ENCODE measurements at regions not wholly inside any gene's neighbourhood (a gene's known extent, or its start where the extent isn't known, plus 50 kb on each side); places are given as distances from the start of the nearest gene placed in this dataset.

DNA sequence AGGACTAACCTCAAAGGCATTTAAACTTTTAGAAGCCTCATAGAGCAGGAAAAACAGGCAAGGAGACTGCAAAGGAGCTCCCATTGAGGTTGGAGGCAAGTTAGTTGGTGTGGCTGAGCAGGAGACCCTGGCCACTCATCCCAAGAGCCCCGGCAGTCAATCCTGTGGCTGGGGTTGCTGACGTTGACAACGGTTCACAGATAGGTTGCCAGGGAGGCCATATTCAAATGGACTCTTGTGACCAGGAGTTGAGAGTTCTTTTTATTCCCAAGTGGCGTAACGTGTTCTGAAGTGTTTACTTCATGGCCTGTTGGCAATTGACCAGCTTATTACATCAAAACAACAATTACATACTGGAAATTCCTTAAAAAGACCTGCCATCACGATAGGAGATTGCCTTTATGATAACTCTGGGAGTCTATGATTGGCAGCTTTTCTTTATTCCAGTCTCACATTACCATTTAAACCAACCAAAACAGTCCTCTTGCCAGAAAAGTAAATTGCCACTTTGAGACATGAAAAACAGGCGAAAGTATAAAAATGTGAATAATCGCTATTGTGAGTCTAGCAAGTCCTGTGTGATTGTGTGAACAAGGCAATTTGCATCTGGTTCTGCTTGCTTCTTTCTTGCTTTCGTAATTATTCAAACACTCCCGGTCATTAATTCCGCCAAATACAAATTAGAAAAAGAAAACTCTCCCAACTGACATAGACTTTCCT is 394.9 kb downstream of the MED10 start:
- DNase-seq, result no peak

DNA sequence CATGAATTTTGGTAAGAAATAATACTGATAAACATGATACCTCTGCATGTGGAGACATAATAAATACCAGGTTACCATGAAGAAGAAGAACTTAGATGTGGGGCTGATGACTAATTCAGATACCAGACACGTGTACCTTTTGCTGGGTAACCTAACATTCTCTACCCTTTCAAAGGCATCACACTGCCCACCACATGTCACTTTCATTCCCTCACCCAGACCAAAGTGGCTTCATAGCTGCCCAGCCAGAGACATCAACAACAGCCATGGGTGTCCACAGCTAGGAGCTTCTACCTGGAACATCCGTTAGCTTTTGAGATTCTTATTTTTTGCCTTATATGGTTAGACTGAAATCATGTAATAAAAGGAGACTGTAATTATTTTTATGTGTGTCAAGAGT is 396.8 kb downstream of the MED10 start:
- no peak for DNase-seq

DNA sequence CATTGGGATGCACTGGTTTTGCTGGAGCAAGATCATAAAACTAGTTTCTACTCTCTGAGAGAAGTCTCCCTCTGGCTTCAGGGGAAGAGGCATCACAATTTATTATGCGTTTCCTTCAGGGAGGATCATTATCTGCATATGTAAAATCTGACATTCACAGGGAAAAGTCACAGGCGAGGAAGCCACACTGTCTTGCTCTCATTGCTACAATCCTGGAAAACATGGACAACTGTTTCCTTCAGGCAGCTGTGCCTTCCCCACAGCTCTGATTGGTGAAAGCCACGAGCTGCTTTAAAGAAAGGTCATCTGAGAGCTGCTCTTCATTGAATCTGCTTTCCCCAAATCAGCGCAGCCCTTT is 397.8 kb downstream of the MED10 start:
- DNase-seq, result no peak

DNA sequence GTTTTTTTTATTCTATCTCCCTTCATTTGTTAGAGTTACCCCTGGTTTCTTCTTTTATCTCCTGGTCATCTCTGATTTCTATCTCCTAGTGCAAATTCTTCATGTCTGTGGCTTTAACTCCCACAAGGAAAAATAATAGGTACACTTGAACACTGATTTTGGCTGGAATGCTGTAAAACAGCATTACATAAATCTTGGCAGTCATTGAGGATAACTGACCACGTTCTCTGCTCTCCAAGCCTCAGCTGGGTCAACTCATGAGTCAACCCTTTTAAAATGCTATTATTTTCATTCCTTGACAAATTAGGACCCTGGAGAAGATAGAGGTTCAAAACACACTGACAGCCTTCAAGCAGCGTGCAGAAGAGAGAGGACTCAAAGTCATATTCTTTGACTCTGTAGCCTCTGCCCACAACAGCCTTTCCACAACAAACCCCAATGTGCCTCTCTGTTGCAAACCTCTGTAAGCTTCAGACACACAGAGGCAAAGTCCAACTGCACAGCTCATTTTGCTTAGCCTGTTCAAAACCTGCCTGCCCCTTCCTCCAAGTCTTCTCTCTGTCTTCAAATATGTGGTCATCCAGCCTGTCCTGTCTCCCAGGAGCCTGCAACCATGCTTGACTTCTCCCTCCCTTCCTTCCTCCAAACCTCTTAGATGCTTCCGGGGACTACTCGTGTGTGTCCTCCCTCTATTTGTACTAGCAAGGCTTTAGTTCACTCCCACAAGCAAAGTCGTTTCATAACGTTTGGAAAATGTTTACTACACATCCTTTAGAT is 398.4 kb downstream of the MED10 start:
- DNase-seq, result no peak

DNA sequence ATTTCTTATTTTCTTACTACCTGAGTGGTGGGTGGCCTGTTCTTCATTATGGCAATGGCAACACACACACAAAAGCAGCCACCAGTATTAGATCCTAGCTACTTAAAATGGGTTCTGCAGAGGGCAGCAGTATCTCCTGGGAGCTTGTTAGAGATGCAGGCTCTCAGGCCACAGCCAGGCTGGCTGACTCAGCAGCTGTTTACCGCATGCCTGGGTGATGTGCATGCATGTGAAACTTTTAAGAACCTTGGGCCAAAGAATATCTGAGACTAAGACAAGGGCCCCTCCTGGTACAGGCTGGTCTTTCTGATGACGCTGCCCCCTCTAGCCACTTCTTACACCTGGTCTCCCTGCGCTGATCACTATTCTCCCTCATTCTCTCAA is 399.0 kb downstream of the MED10 start:
- no peak for DNase-seq

DNA sequence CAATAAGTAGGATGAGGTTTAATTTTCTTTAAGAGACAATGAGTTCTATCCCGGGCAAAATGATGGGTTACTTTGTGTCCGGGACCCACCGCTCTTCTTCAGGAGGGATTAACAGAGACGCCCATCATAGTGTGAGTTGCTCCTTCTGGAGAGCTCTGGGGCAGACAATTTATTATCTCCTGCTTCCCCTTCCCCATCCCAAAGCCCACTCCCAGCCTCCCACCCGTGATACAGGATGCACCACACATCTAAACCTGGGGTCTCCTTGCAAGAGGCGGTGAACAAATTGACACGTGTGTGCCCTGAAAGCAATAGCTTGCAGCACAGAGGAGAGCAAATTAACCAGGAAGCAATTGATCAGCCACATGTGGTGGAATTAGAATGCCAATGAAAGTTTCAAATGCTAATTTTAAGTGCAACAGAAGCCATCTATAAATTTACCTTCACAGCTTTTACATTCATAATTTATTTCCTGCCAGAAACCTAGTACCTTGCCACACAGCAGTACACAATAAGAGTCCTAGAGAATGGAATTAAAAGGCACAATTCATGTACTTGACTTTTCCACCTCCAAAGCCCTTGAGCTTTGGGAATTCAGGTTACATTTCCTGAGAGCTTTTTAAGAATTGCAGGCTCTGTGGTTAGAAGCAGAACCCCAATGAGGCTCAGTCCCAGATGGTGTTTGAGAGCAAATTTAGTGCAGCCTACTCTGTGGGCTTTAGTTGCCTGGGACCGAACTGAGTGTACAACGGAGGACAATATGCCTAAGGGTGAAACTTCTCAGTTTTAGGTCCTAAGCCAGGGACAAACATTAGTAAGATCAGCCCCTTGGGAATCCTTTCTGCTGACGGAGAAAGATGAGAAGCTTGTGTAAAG is 399.6 kb downstream of the MED10 start:
- DNase-seq, result no peak

DNA sequence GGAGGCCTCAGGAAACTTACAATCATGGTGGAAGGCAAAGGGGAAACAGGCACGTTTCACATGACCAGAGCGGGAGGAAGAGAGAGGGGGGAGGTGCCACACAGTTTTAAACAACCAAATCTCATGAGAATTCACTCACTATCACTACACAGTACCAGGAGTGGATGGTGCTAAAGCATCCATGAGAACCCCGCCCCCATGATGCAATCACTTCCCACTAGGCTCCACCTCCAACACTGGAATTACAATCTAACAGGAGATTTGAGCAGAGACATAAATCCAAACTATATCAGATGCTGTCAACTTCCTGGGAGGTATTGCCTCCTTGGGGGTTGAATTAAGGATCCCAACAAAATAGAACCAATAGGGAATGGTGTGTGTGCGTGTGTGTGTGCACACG is 407.1 kb downstream of the MED10 start:
- DNase-seq, result no peak

DNA sequence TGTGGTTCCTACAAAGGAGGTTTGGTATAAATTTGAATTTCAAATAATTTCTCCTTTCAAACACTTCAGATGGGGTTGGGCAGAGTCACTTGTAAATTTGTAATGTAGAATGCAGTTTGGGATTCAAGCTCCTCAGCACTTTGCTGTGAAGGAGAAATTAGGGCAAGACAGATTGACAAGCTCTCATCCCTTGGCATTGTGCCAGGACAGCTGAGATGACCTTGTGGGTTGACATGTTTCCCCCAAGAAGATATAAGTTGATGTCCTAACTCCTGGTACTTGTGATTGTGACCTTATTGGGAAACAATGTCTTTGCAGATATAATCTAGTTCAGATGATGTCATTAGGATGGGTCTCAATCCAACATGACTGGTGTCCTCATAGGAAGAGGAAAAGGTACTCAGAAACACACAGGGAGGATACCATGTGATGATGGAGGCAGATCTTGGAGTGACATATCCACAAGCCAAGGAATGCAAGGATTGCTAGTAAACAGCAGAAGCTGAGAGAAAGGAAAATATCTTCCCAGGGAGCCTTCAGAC is 408.3 kb downstream of the MED10 start:
- DNase-seq, result no peak

DNA sequence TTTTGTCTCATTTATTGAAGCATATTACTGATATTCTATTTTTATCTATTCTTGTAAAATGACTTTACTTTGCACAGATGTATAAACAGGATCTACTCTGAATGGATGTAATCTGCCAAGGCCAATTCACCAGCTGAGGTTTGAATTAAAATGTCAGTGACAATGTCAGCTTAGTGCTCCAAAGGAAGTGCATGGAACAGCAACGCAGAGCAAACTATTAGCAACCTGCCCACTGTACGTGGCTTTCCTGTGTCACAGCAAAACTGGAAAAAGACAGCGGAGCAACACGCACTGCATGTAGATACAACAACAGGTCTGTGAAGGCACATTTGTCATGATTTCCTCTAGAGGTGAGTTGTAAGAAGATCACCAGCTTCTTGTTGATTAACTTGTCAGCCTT is 409.4 kb downstream of the MED10 start:
- no peak for DNase-seq

DNA sequence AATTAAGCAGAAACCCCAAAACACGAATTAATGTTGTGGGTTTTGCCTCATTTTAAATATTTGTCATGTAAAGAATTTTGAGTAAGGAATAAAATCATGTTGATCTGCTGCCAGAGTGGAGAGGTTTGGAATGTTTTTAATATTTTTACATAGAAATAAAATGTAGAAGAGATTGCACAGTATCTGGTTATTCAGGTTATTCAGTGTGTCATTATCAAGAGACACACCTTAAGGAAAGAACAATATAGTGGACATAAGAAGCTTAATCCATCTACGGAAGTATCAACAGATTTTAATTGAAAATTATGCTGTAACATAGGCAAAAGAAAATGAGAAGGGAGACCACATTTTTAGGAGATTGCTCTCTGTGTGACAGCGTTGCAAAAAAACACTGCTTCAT is 410.4 kb downstream of the MED10 start:
- DNase-seq, result no peak

DNA sequence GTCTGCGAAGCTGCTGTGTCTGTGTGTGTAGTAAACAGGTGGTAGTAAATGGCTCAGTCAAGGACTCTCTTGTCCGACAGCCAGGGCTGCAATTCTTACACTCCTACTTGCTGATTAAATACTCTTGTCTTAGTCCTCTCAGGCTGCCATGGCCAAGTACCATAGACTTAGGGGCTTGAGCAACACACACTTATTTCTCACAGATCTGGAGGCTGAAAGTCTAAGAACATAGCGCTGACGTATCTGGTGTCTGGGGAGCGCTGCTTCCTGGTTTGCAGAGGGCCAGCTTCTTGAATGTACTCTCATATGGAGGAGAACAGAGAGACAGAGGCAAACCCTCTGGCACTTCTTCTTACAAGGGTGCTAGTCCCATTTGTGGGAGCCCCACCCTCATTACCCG is 411.0 kb downstream of the MED10 start:
- DNase-seq, result no peak

DNA sequence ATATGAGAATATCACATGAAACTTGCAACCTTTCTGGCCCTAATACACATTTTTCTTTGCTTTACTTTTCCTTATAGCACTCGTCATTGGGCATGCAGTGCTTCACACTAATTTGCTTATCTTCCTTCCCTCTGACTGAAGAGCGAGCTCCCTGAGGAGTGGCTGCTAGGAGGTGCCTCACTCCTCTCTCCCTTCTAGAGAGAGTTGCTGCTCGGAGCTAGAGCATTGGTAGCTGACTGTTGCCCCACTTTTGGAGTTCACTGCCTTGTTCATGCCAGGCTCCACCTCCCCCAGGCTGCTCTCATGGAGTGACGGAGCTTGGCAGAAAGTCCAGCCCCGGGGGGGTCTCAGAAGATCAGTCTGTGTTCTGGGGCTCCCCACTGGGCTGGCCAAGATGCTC is 413.2 kb downstream of the MED10 start:
- no peak for DNase-seq

DNA sequence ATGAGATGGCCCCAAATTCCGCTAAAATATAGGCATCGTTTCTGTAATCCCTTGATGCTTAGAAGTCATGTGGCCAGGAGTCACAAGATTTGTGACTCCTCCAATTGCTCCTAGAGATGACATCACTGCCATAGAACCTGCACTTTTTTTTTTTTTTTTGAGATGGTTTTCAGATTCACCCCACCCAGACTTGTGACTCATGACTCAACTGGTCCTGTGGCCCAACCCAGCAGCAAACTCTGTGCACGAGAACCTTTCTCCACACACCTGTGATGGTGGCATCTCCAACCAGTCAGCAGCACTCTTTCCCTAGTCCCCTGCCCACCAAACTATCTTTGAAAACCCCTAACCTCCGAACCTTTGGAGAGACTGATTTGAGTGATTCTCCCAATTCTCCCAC is 414.0 kb downstream of the MED10 start:
- no peak for DNase-seq

DNA sequence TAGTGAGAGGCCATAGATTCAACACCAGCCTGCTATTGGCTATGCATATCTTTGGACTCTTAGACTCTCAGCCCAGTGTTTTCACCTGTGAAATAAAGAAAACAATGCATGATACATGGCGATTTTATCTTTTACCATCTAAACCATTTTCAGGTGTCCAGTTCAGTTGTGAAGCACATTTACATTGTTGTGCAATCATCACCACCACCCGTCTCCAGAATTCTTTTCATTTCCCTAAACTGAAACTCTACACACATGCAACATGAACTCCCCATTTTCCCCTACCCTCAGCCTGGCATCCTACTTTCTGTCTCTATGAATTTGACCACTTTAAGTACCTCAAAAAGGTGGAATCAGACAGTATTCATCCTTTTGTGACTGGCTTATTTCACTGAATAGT is 420.6 kb downstream of the MED10 start:
- no peak for DNase-seq

DNA sequence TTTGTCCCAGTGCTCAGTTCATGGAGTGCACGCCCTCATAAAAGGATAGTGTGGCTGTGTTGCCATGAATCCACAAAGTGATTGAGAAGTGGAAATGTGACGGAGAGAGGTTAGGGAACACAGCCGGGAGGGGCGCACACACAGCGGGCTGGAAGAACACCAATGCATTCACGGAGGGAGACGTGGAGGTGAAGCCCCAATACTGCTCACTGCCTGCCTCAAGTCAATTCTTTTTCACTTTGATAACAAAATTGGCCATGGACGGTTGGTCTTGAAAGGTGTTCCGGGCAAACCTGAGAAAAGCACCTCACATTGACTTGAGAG is 424.1 kb downstream of the MED10 start:
- DNase-seq, result no peak

DNA sequence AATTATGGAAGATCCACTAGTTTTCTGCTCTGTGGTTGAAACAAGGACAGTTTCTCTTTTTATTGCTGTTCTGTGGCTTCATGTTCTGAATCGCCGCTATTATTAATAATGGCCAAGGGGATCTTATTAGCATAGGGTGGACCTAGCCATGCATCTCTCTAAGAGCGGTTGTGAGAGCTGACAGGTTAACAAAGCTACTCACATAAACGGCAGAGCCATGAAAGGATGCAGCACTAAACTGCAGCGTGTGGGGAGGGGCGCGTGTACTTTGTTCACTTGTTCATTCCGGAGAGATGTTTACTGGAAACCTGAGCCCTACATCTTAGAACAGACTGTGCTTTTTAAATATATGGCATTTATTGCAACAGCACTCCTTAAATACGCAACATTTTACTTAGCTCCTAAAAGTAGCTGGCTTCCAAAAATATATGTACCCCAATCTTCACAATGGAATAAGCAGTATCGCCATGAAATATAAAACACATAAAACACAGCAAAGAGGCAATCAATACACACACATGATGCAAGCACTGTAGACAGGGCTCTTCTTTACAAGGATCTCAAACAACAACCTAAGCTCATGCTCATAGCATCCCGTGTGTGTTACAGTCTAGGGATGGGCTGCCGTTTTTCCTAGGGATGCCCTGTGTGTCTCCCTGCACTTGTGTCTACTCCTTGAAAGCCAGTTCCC is 424.6 kb downstream of the MED10 start:
- DNase-seq, result peak; percentile 13

DNA sequence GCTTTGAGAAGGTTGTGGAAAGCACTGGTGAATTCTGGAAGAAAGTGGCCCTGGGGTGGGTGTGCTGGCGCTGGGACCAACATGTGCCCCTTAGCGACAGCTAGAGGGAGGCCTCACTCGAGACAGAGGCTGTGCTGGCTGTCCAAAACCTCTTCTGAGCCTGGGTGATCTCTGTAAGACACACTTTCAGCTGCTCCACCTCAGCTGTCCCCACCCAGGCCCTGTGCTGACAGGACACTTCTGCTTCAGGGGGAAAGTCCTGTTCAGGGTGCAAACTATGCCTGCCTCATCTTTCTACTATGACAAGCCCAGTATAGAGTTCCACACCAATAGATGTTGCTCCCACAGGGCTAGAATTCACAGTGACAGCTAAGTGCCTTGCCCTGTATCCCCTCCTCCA is 426.4 kb downstream of the MED10 start:
- DNase-seq, result no peak

DNA sequence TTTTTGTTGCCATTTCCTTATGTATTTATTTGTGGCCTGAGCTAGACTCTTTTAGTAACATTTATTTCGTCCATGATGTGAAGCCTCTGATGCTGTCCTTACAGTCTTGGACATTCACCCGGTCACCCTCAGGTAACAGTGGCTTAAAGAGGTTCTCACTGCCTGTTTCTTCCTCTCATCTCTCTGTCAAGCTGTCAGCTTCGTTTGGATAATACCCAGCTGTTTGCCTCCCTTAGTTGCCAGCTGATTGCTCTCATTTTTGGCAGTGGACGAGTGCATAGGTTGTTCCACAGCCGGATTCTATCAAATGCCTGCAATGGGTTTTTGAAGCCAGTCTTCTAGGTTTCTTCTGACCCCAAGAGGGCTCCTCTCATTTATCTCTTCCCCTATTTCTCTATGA is 427.7 kb downstream of the MED10 start:
- no peak for DNase-seq

DNA sequence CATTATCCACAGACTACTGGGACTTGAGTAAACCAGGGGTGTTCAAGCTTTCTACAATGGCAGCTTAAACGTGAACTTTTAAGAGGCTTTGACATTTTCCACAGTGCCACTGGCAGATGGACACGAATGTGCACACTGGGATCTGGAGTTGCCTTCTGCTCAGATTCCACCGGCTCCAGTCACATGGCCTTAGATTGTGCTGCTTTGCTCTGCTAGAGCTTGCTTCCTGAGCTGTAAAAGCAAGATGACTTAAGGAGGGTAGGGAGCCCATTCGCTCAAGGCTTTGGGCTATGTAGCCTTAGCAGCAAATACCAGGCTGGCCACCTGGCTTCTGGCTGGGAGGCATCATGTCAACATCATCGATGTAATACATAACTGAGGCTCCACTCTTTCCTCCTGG is 436.9 kb downstream of the MED10 start:
- no peak for DNase-seq

DNA sequence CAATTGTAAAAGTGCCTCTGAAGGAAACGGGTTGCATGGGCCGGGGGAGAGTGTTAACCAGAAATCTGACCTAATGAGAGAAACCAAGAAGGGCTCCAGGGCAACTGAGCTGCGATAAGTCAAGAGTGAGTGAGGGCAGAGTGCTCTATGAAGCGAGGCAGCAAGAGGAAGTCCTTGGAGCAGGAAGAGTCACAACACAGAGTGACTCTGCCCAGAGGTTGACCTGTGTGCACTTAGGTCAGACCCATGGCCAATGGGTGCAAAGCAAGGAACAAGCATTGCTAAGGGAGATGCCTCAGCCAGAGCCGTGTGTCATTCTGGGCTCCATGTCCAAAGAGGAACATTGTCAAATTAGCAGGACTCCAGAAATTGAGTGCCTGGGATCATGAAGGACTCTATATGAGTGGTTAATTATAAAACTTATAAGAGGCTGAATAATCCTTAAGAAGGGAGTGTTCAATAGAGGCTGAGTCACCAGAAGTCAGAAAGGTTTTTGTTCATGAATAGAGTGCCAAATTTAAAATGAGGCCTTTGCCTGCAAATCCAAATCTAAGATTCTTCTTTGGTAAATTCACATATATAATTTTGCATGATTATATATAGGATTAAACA is 438.5 kb downstream of the MED10 start:
- no peak for DNase-seq

DNA sequence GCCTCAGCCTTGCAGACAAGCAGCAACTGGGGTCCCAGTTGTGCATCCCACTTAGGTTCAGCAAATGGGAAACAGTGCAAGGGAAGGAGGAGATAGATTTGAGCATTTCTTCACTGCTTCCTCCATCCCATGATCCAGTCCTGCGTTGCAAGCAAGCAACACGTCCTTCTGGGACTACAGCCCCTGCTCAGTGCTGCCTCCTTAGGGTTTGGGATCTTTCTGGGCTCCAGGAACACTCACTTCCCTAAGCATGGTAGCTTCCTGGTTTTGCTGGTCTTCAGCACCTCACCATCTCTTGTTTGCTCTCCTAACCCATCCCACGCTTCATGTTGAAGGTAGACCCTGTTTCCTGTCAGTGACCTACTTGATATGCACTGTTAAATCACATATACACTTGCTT is 444.7 kb downstream of the MED10 start:
- DNase-seq, result no peak

DNA sequence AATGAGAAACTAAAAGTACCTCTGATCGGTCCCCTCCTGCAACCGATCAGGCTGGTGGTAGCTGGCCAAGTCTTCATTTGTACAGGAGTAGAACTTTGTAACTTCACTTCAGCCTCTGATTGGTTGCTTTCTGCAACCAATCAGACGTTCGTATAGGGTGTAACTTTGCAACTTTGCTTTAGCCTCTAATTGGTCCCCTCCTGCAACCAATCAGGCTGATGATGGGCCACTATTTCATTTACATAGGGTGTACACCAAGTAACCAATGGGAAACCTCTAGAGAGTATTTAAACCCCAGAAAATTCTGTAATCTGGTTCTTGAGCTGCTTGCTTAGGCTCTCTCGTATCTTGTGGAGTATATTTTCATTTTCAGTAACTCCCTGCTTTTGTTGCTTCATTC is 445.5 kb downstream of the MED10 start:
- no peak for DNase-seq

DNA sequence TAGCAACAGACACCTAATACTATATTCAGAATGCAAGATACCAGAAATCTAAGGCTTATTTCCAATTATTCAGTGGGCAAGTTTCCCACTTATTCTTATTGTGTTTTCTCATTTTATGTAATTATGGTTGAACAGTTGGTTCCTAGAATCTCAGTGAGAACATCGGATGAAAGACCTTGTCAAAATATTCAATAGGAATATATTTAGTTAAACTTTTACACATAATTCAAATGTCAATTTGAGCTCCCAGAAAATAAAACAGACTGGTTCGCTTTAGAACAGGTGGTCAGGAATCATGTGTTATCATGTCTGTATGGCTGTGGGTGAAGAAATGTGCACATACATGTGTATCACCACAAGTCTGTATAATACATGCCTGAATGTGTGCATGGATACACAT is 447.8 kb downstream of the MED10 start:
- no peak for DNase-seq
